HepG2 (cell line): ENCODE measurements at regions not wholly inside any gene's neighbourhood (a gene's known extent, or its start where the extent isn't known, plus 50 kb on each side); places are given as distances from the start of the nearest gene placed in this dataset.

Source experiments
- ATAC-seq: fragments of 200-7000 bp; cut with Tn5 transposase; 3 replicates; pipeline ENCODE4 v1.9.1; 2020; ENCODE audit warnings: mild to moderate bottlenecking, moderate library complexity
- BruUV-seq: library from RNA; stranded (reverse); fragments of 400-500 nt; replicated peaks from 2 replicates; lab custom pipeline; 2021; lab: Mats Ljungman, UMichigan
- CTCF ChIA-PET: fragments of 300-600 bp; formaldehyde crosslinking; extraction: SDS; loops from one replicate; lab custom pipeline; 2021; ENCODE audit warnings: low total read pairs, inconsistent platforms, low intra/inter-chr PET ratio; lab: Yijun Ruan, JAX
- POLR2A ChIA-PET: fragments of 350-600 bp; sonication (Branson Sonifier 250); formaldehyde crosslinking; loops from one replicate; lab custom pipeline; 2020; ENCODE audit warnings: antibody characterized with exemption, inconsistent platforms; lab: Yijun Ruan, JAX
- DNase-seq: peaks from one replicate; pipeline ENCODE4 v3.0.0-alpha.2; 2015; ENCODE audit warnings: low spot score
- FAIRE-seq: peaks from 3 replicates; lab custom pipeline; 2011; peaks lifted over from hg19 to GRCh38; lab: Jason Lieb, UNC
- H2AFZ ChIP-seq: one replicate; pipeline ENCODE4 v1.6.1; 2011; ENCODE audit warnings: low read length, inconsistent platforms
- H3K27ac ChIP-seq: fragments of 300-600 bp; 3 replicates; pipeline ENCODE4 v1.8.0; 2011; ENCODE audit warnings: mixed run types, mild to moderate bottlenecking, mixed read lengths, low read length, inconsistent platforms; ENCODE audit not compliant: insufficient read depth; ENCODE audit errors: extremely low read length
- H3K27me3 ChIP-seq, 2 experiments: fragments of 200-600 bp in 1 of 2; 2 replicates in 1 of 2; 3 replicates in 1 of 2; pipeline versions ENCODE4 v1.6.0 to v1.8.0; 2011; ENCODE audit warnings: low read length in 2 of 2, mild to moderate bottlenecking in 2 of 2, moderate library complexity in 2 of 2, inconsistent platforms in 1 of 2; ENCODE audit not compliant: insufficient read depth in 2 of 2, control insufficient read depth in 1 of 2
- H3K36me3 ChIP-seq, 2 experiments: fragments of 200-600 bp in 1 of 2; replicated peaks in 1 of 2; 2 replicates in 1 of 2; 3 replicates in 1 of 2; pipeline versions ENCODE4 v1.5.1 to v1.8.0; 2011; ENCODE audit warnings: low read length in 2 of 2, inconsistent platforms in 1 of 2; ENCODE audit not compliant: insufficient read depth in 2 of 2, control insufficient read depth in 1 of 2
- H3K4me1 ChIP-seq: 2 replicates; pipeline ENCODE4 v1.5.1; 2012; ENCODE audit warnings: low read length, inconsistent platforms; ENCODE audit not compliant: insufficient read depth
- H3K4me2 ChIP-seq: 2 replicates; pipeline ENCODE4 v1.6.0; 2011; ENCODE audit warnings: low read depth, low read length, inconsistent platforms
- H3K4me3 ChIP-seq, 3 experiments: fragments of 200-600 bp in 1 of 3; sonication (generic), shearing (Covaris generic) in 1 of 3; replicated peaks in 1 of 3; 2 replicates each; pipeline ENCODE4 v1.5.1; 2011 to 2016; ENCODE audit warnings: low read length in 3 of 3, inconsistent platforms in 2 of 3, low read depth in 2 of 3, mild to moderate bottlenecking in 2 of 3, control low read depth in 1 of 3, mixed read lengths in 1 of 3; ENCODE audit not compliant: insufficient read depth in 1 of 3
- H3K79me2 ChIP-seq: one replicate; pipeline ENCODE4 v1.6.1; 2011; ENCODE audit warnings: low read length, inconsistent platforms; ENCODE audit not compliant: insufficient read depth
- H3K9ac ChIP-seq: 2 replicates; pipeline ENCODE4 v1.6.0; 2011; ENCODE audit warnings: mild to moderate bottlenecking, low read depth, low read length, inconsistent platforms; ENCODE audit not compliant: insufficient read depth
- H3K9me3 ChIP-seq: 2 replicates; pipeline ENCODE4 v1.5.1; 2012; ENCODE audit warnings: mild to moderate bottlenecking, low read length
- H4K20me1 ChIP-seq: 2 replicates; pipeline ENCODE4 v1.6.0; 2011; ENCODE audit warnings: inconsistent platforms, mild to moderate bottlenecking, low read length, moderate library complexity; ENCODE audit not compliant: insufficient read depth
- ARHGAP35 ChIP-seq: sonication (generic); formaldehyde crosslinking; IDR thresholded peaks from 2 replicates; pipeline ENCODE4 v1.9.0; 2022; ENCODE audit warnings: mild to moderate bottlenecking, inconsistent platforms, moderate library complexity, missing genetic modification reagents, borderline replicate concordance
- HNRNPLL ChIP-seq: fragments of 200-400 bp; formaldehyde crosslinking; IDR thresholded peaks from 2 replicates; pipeline ENCODE4 v1.6.1; 2017; ENCODE audit warnings: mild to moderate bottlenecking, low read depth, low read length; ENCODE audit not compliant: poor library complexity, severe bottlenecking
- IRF9 ChIP-seq: sonication (generic); formaldehyde crosslinking; IDR thresholded peaks from 2 replicates; pipeline ENCODE4 v1.8.0; 2022; ENCODE audit warnings: missing genetic modification reagents, mild to moderate bottlenecking, borderline replicate concordance
- PREB ChIP-seq: sonication (generic); formaldehyde crosslinking; IDR thresholded peaks from 2 replicates; pipeline ENCODE4 v1.4.0; 2020; ENCODE audit warnings: missing genetic modification reagents
- RFX1 ChIP-seq: fragments of 450-650 bp; IDR thresholded peaks from 2 replicates; pipeline ENCODE4 v1.6.1; 2017
- STAT5B ChIP-seq: sonication (generic); formaldehyde crosslinking; IDR thresholded peaks from 2 replicates; pipeline ENCODE4 v1.4.0; 2020; ENCODE audit warnings: missing genetic modification reagents
- THYN1 ChIP-seq: sonication (generic); formaldehyde crosslinking; IDR thresholded peaks from 2 replicates; pipeline ENCODE4 v1.8.1; 2023; ENCODE audit warnings: low read depth, mild to moderate bottlenecking, moderate library complexity, missing genetic modification reagents, borderline replicate concordance
- TRIM22 ChIP-seq: fragments of 450-650 bp; IDR thresholded peaks from 2 replicates; pipeline ENCODE4 v1.6.1; 2017
- ZBTB20 ChIP-seq: sonication (generic); formaldehyde crosslinking; IDR thresholded peaks from 2 replicates; pipeline ENCODE4 v1.8.1; 2023; ENCODE audit warnings: missing genetic modification reagents, low read depth, mild to moderate bottlenecking, borderline replicate concordance
- ZBTB49 ChIP-seq: sonication (generic); formaldehyde crosslinking; IDR thresholded peaks from 2 replicates; pipeline ENCODE4 v1.4.0; 2020; ENCODE audit warnings: missing genetic modification reagents, borderline replicate concordance
- ZNF124 ChIP-seq: sonication (generic); formaldehyde crosslinking; IDR thresholded peaks from 2 replicates; pipeline ENCODE4 v1.4.0; 2020; ENCODE audit warnings: missing genetic modification reagents
- ZNF296 ChIP-seq: sonication (generic); formaldehyde crosslinking; conservative IDR thresholded peaks from 2 replicates; pipeline ENCODE4 v1.5.0; 2020; ENCODE audit warnings: mild to moderate bottlenecking, missing genetic modification reagents
- ZNF468 ChIP-seq: sonication (generic); formaldehyde crosslinking; IDR thresholded peaks from 2 replicates; pipeline ENCODE4 v1.8.0; 2022; ENCODE audit warnings: mild to moderate bottlenecking, moderate library complexity, missing genetic modification reagents
- ZNF557 ChIP-seq: sonication (generic); formaldehyde crosslinking; IDR thresholded peaks from 2 replicates; pipeline ENCODE4 v1.4.0; 2020; ENCODE audit warnings: missing genetic modification reagents
- ZXDC ChIP-seq: sonication (generic); formaldehyde crosslinking; IDR thresholded peaks from 2 replicates; pipeline ENCODE4 v1.5.0; 2020; ENCODE audit warnings: mild to moderate bottlenecking, missing genetic modification reagents
- WGBS: methylation state at CpG from one replicate; pipeline ENCODE4 v1.1.6; 2017; ENCODE audit warnings: low lambda C conversion rate; 5-methylcytosine and 5-hydroxymethylcytosine counted together
- in situ Hi-C: cut with HindIII; loops from 2 replicates; pipeline ENCODE4 v1.10.0; 2017; ENCODE audit warnings: low pct_unique_long_range_greater_than_20kb; ENCODE audit not compliant: extremely low pct_ligation_motif_present
- intact Hi-C: fragments of 100-400 bp; cut with micrococcal nuclease; formaldehyde crosslinking; loops from one replicate; pipeline ENCODE4 v1.10.0; 2022; ENCODE audit not compliant: unreplicated experiment

GRCh38 chr7:32415519-32415918, 74.7 kb downstream of the LSM5 start:
- no peak for FAIRE-seq
- in situ Hi-C loops: no loop called here
- intact Hi-C loops: no loop called here
- Histone ChIP-seq H3K9ac (no peak overlapping the region), H3K4me3 (no peak overlapping the region), H3K9me3 (no peaks in the 10 kb centered on the region), H3K27me3 (no peaks in the 10 kb centered on the region), H4K20me1 (no peaks in the 10 kb centered on the region), H3K4me2 (no peak overlapping the region), H3K79me2 (no peaks in the 10 kb centered on the region), H3K4me1 (no peaks in the 10 kb centered on the region), H2AFZ (no peak overlapping the region), H3K27ac (no peak overlapping the region), H3K36me3 (no peaks in the 10 kb centered on the region)
- 25% methylated on average over 6 of the region's 6 CpGs for WGBS
- ChIA-PET CTCF (no interaction called here), POLR2A (no interaction called here)
- DNase-seq: no peak
- no peak for ATAC-seq
- no TSS peak for BruUV-seq
- no peak for TF ChIP-seq ZBTB49
- TF ChIP-seq TRIM22: no peak
- no peak for TF ChIP-seq ZXDC (CRISPR knock-in tag)
- no peak for TF ChIP-seq ZNF124
- no peak for TF ChIP-seq ZNF296
- TF ChIP-seq PREB: no peak
- TF ChIP-seq THYN1 (CRISPR knock-in tag): no peak
- no peak for TF ChIP-seq ZBTB20 (CRISPR knock-in tag)
- TF ChIP-seq STAT5B (CRISPR knock-in tag): no peak
- TF ChIP-seq IRF9: no peak
- TF ChIP-seq RFX1: no peak
- TF ChIP-seq ZNF557 (CRISPR knock-in tag): no peak
- no peak for TF ChIP-seq ARHGAP35 (CRISPR knock-in tag)
- TF ChIP-seq ZNF468 (CRISPR knock-in tag): no peak
- no peak for TF ChIP-seq HNRNPLL
